ENCODE measurements at regions not wholly inside any gene's neighbourhood (a gene's known extent, or its start where the extent isn't known, plus 50 kb on each side); places are given as distances from the start of the nearest gene placed in this dataset.

DNA sequence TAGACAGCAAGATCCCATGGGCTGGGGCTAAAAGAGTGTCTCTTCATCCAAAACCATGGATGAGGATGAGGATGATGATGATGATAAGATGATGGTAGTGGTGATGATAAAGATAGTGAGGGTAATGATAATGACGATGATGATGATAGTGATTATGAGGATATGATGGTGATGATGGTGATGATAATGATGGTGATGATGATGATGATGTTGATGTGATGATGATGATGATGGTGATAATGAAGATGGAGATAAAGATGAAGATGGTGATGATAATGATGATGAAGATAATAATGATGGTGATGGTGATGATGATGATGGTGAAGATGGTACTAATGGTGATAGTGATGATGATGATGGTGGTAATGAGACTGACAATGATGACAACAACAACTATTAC is 299.5 kb downstream of the NPIPA8 start:
- no peak for TF ChIP-seq EZH2 (IDR thresholded peaks at IDR 0.05)
- no peak for TF ChIP-seq POLR2AphosphoS5 (IDR thresholded peaks at IDR 0.05; ENCODE audit: borderline replicate concordance, low read depth, low read length)

All from SK-N-MC (cell line).